22Rv1 (cell line): ENCODE measurements at regions not wholly inside any gene's neighbourhood (a gene's known extent, or its start where the extent isn't known, plus 50 kb on each side); places are given as distances from the start of the nearest gene placed in this dataset.
"Not testable (repeated sequence)": the region's sequence is repeated elsewhere in the genome, so short reads cannot be mapped to it uniquely, and the experiment has no call there.

ENCODE experiments used
- H3K27ac ChIP-seq: fragments of 450-650 bp; 2 replicates; pipeline ENCODE4 v1.5.1; 2017
- ZFX ChIP-seq: fragments of 450-650 bp; IDR thresholded peaks from 2 replicates; pipeline ENCODE4 v1.6.1; 2017; ENCODE audit warnings: antibody characterized with exemption, borderline replicate concordance
- TF ChIP-seq, protein P1 (sequence below): fragments of 450-650 bp; IDR thresholded peaks from 2 replicates; pipeline ENCODE4 v1.5.1; 2017; ENCODE audit warnings: mild to moderate bottlenecking

DNA sequence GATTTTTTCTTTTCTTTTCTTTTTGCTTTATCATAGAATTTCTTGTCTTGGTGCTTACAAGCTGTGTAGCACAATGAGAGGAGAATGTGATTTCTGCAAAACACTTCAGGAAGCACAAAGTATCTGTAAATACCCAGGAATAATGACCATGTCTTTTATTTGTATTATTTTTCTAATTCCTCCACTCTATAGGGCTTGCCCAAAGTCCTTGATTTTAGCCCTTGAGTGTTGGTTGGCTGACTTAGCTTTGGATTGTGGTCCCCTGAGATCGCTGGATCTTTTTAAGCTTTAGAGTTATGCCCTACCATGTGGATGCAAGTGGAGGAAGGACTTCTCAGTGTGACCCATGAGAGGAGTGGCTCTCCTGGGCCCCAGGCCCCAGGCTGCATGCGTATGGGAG is 52.2 kb downstream of the HOXC4 start:
- H3K27ac ChIP-seq: not testable (repeated sequence)

- not testable (repeated sequence) for H3K27ac ChIP-seq
These were observed 52.6 kb downstream of the HOXC4 start for GRCh38 chr12:54106252-54106651.

DNA sequence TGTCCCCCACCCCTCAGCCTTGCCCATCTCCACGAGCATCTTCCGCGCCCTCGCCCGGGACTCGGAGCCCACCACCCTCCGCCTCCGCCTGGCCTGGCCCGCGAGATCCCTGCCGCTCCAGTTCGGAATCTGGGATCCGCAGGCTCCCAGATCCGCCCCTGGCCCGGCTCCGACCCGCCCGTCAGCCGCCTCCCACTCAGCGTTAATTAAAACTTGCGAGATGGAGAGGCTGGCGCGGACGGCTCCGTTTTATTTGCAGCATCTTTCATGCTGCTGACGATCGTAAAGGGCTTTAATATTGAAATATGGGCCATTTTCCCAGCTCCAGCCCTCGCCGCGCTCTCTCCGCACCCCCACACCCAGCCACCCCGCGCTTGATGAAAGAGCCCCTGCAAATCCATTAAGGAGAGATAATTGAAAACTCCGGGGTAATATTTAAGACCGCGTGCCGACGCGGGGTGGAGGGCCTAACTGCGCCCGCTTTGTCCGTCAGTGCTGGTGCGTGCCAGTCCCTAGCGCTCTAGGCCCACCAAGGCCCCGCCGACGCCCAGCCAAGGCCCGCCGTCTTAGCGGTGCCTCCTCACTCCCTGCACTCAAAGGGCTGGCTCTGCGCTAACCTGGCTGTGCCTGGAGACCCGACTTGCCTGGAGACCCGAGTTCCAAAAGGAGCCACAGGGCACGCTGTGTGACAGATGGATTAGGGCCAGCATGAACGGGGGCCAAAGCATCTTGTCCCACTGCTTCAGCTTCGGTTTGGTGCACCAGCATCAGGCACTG is 53.4 kb downstream of the HOXC4 start:
- H3K27ac ChIP-seq: not testable (repeated sequence)

GRCh38 chr12:54112336-54112735 is 58.7 kb downstream of the HOXC4 start:
- not testable (repeated sequence) for H3K27ac ChIP-seq

GRCh38 chr12:54116055-54116454 is 62.4 kb downstream of the HOXC4 start:
- not testable (repeated sequence) for H3K27ac ChIP-seq

GRCh38 chr12:54117392-54117791 is 63.8 kb downstream of the HOXC4 start:
- not testable (repeated sequence) for H3K27ac ChIP-seq

- H3K27ac ChIP-seq: not testable (repeated sequence)
These were observed 65.4 kb downstream of the HOXC4 start for GRCh38 chr12:54119082-54119481.

DNA sequence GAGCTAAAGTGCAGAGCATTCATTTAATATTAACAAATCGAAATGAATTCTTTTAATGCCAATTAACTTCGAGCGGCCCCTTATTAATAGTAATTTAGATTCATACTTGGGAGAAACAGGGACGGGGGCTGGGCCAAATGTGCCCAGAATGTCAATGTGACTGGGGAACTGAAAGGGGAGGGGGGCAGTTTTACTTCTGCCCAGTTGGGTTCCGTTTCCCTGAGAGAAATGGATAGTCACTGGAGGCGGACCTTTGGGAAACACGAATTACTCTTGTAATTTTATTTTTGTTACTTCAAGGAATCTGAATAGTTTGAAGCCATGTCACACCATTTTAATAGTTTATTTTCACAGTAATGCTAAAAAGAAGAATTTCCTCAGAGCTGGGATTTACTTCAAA is 64.8 kb downstream of the SMUG1 start:
- H3K27ac ChIP-seq: not testable (repeated sequence)

GRCh38 chr12:54125708-54126028 is 63.1 kb downstream of the SMUG1 start:
- not testable (repeated sequence) for H3K27ac ChIP-seq

- TF ChIP-seq, protein P1, sequence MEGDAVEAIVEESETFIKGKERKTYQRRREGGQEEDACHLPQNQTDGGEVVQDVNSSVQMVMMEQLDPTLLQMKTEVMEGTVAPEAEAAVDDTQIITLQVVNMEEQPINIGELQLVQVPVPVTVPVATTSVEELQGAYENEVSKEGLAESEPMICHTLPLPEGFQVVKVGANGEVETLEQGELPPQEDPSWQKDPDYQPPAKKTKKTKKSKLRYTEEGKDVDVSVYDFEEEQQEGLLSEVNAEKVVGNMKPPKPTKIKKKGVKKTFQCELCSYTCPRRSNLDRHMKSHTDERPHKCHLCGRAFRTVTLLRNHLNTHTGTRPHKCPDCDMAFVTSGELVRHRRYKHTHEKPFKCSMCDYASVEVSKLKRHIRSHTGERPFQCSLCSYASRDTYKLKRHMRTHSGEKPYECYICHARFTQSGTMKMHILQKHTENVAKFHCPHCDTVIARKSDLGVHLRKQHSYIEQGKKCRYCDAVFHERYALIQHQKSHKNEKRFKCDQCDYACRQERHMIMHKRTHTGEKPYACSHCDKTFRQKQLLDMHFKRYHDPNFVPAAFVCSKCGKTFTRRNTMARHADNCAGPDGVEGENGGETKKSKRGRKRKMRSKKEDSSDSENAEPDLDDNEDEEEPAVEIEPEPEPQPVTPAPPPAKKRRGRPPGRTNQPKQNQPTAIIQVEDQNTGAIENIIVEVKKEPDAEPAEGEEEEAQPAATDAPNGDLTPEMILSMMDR: 0 out of 2 replicates have a peak, but pooled peaks have one; percentile 14
- no peak for TF ChIP-seq ZFX
- H3K27ac ChIP-seq: no peak overlapping the region
These were observed 62.6 kb downstream of the SMUG1 start for GRCh38 chr12:54126029-54126695.

DNA sequence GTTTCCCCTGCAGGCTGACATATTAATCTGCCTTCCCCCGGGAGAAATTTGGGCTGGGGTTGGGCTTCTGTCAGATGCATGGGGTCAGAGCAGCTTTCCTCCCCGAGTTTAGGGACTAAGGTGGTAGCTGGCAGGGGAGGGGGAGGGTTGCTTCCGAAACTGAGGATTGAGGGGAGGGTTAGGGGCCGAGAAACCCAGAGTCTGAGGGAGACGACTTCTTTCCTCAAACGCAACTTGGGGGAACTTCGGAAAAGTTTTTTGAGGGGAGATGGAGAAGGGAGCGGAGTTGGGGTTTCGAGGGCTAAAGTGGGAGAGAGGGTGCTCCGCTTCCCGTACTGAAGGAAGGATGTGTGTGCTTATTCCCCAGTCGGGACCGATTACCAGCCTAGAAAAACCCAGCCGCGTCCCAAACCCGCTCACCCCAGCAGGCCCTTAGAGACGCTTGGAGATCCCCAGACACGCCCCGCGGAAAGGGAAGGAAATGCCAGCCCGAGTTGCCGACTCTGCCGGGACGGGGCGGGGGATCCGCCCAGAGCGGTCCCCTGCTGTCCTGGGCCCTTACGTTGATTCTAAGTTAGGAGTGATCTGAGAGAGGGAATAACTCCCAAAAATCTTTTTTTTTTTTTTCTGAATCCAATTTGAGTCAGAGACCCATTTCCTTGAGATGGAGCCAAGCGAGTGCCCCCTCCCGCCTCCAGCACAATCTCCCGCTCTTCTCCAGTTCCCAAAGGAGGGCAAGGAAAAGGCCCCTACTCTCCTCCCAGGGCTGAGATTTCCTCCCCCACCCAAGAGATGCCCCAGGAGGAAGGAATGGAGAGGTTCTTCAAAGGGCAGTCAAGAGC is 61.9 kb downstream of the SMUG1 start:
- TF ChIP-seq, protein P1: no peak
- no peak for TF ChIP-seq ZFX
- no peak overlapping the region for H3K27ac ChIP-seq

- TF ChIP-seq, protein P1: no peak
- TF ChIP-seq ZFX: no peak
- no peak overlapping the region for H3K27ac ChIP-seq
These were observed 61.1 kb downstream of the SMUG1 start for GRCh38 chr12:54127538-54128259.
